ENCODE measurements at regions not wholly inside any gene's neighbourhood (a gene's known extent, or its start where the extent isn't known, plus 50 kb on each side); places are given as distances from the start of the nearest gene placed in this dataset.

DNA sequence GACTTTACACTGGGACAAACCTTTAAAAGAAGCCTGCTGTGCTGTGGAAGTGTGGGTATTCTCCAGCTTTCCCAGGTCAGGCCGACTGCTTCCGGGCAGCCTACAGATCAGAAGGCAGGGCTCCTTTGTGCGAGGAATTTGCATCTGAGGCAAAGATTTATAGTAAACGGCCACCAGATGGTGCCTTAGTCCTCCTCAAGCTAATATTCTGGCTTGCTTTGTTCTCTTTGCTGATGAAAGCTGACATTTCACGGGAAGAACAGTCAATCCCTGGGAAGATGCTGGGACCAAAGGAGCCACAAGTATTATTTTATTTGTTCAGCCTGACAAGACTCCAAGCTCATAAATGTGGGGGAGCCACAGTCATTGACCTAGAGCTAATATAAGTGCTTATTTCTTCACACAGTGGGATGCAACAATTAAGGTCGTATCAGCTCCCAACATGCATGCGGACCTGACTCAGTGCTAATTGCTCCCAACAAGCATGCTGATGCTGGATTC, 120.7 kb upstream of the TRIM2 start:
- H3K4me3 Mint-ChIP-seq = peak overlapping the region; percentile 52; the same call in 1 of the 2 replicates
- H3K27me3 Mint-ChIP-seq (ENCODE audit: insufficient read depth) = peaks cover 26% of the 10 kb centered on the region
- H3K36me3 Mint-ChIP-seq (ENCODE audit: low read depth) = no peaks in the 10 kb centered on the region
- no peaks in the 10 kb centered on the region for H3K9me3 Mint-ChIP-seq
- DNase-seq = peak; percentile 67
- peak overlapping the region; percentile 56 for H3K27ac Mint-ChIP-seq
- H3K4me1 Mint-ChIP-seq (ENCODE audit: low read depth) = peaks cover 19% of the 10 kb centered on the region
- TF ChIP-seq, protein P1, sequence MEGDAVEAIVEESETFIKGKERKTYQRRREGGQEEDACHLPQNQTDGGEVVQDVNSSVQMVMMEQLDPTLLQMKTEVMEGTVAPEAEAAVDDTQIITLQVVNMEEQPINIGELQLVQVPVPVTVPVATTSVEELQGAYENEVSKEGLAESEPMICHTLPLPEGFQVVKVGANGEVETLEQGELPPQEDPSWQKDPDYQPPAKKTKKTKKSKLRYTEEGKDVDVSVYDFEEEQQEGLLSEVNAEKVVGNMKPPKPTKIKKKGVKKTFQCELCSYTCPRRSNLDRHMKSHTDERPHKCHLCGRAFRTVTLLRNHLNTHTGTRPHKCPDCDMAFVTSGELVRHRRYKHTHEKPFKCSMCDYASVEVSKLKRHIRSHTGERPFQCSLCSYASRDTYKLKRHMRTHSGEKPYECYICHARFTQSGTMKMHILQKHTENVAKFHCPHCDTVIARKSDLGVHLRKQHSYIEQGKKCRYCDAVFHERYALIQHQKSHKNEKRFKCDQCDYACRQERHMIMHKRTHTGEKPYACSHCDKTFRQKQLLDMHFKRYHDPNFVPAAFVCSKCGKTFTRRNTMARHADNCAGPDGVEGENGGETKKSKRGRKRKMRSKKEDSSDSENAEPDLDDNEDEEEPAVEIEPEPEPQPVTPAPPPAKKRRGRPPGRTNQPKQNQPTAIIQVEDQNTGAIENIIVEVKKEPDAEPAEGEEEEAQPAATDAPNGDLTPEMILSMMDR (IDR thresholded peaks at IDR 0.05) = peak; percentile 80

DNA sequence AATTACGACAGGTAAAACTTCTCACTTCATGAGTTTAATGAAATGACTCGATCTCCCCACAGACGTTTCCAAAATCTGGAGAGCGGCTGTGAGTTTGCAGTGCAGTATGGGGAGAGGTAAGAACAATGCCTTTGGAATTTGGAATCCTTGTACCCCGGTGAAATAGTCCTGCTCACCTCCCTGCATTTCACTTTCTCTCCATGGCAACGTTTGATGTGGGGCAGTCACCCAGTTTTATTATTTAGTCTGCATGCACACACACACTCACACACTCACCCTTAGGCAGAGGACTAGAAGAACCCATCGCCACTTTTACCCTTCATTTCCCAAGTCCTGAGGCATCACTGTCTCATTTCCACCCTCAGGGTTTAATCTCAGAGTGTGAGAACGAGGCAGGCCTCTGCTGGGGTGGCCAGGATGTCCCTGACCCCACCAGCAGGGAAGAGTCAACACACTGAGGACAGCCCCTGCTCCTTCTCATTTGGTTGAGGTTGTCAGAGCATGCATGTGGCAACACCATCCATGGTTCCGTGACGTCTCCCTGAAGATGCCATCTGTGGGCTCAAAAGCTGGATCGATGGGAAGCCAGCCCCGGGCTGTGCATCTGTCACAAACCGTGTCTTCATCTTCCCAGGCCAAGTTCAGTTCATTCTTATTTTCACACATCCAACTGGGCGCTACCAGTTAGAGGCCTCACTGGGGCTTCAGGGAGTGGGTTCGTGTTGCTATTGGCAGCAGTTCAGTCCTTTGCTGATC, 119.8 kb upstream of the TRIM2 start:
- no peak overlapping the region for H3K4me3 Mint-ChIP-seq
- H3K36me3 Mint-ChIP-seq (ENCODE audit: low read depth) = no peaks in the 10 kb centered on the region
- H3K4me1 Mint-ChIP-seq (ENCODE audit: low read depth) = peaks cover 19% of the 10 kb centered on the region
- peaks cover 21% of the 10 kb centered on the region for H3K27me3 Mint-ChIP-seq (ENCODE audit: insufficient read depth)
- TF ChIP-seq, protein P1 (IDR thresholded peaks at IDR 0.05) = no peak
- no peak for DNase-seq
- no peaks in the 10 kb centered on the region for H3K9me3 Mint-ChIP-seq
- no peak overlapping the region for H3K27ac Mint-ChIP-seq

DNA sequence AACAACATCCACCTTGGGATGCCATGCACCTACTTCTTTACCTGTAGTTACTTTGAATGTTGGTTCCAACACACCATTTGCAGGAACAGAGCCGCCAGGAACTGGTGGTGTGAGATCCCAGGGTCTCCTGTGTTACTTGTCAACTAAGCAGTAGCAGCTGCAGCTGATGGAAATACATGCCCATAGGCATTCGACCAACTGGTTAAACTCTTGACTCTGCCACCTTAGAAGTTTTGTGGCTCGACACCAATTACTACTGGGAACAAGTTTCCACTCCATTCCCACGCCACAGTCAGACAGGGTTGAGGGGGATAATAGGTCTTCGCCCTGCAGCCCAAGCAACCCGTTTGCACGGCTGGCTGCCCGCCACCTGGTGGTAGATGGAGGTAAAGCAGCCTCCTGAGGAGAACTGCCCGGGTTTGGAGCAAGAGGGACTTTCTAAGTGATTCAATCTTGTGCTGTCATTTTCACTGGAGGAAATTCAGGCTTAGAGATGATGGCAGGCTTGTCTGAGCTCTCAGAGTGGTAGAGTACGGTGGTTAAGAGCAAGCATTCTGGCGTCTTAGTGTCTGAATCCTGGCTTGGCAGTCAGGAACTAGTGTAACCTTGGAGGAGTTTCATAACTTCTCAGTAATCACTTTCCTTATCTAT, 119.1 kb upstream of the TRIM2 start:
- TF ChIP-seq, protein P1 (IDR thresholded peaks at IDR 0.05) = peak; percentile 97
- H3K4me1 Mint-ChIP-seq (ENCODE audit: low read depth) = peaks cover 19% of the 10 kb centered on the region
- peaks cover 19% of the 10 kb centered on the region for H3K27me3 Mint-ChIP-seq (ENCODE audit: insufficient read depth)
- H3K36me3 Mint-ChIP-seq (ENCODE audit: low read depth) = no peaks in the 10 kb centered on the region
- H3K9me3 Mint-ChIP-seq = no peaks in the 10 kb centered on the region
- no peak overlapping the region for H3K4me3 Mint-ChIP-seq
- DNase-seq = peak; percentile 39
- H3K27ac Mint-ChIP-seq = no peak overlapping the region; the same call in 1 of the 2 replicates

DNA sequence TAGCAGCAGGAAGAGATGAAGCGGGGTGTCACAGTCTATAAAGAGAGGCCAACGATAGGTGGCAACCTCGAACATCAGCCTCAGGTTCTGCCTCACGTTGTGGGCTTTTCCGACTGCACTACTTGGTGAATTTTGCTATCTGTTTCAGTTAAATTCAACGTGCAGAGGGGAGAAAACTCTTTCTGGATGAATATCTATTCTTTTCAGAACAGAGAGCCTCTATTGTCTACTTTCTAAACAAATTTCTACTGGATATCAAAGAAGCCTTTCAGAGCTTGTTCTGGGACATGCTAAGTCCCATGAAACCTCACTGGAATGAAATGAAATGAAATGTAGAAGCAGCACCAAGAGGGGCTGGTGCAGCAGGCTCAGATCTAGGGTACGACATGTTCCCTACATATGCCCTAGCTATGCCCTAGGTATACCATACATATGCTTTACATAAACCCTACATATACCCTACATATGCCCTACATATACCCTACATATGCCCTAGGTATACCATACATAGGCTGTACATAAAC, 116.5 kb upstream of the TRIM2 start:
- H3K27me3 Mint-ChIP-seq (ENCODE audit: insufficient read depth) = peaks cover 15% of the 10 kb centered on the region
- H3K9me3 Mint-ChIP-seq = no peaks in the 10 kb centered on the region
- TF ChIP-seq, protein P1 (IDR thresholded peaks at IDR 0.05) = no peak
- no peak for DNase-seq
- no peaks in the 10 kb centered on the region for H3K36me3 Mint-ChIP-seq (ENCODE audit: low read depth)
- no peak overlapping the region for H3K27ac Mint-ChIP-seq
- H3K4me3 Mint-ChIP-seq = no peak overlapping the region
- H3K4me1 Mint-ChIP-seq (ENCODE audit: low read depth) = peaks cover 18% of the 10 kb centered on the region

DNA sequence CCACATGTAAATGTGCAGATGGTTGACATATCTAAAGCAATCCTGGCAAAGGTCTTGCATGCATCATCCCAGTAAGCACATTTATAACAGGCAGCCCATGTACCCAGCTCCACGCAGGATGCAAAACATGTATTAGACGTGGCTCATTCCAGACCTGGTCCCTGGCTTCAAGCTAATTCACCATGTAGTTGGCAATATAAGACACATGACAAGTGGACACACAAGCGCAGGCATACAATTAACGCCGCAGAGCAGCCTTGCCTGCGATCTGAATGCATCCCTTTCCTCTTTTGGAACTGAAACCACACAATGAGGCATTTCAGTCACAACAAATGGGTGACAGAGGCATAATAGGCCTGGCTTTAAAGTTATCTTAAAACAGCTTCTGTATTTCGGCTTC, 114.5 kb upstream of the TRIM2 start:
- H3K4me1 Mint-ChIP-seq (ENCODE audit: low read depth) = peaks cover 8% of the 10 kb centered on the region
- no peak overlapping the region for H3K4me3 Mint-ChIP-seq
- TF ChIP-seq, protein P1 (IDR thresholded peaks at IDR 0.05) = no peak
- H3K9me3 Mint-ChIP-seq = no peaks in the 10 kb centered on the region
- DNase-seq = no peak
- peaks cover 13% of the 10 kb centered on the region for H3K27me3 Mint-ChIP-seq (ENCODE audit: insufficient read depth)
- H3K27ac Mint-ChIP-seq = no peak overlapping the region
- no peaks in the 10 kb centered on the region for H3K36me3 Mint-ChIP-seq (ENCODE audit: low read depth)
